ENCODE measurements at regions not wholly inside any gene's neighbourhood (a gene's known extent, or its start where the extent isn't known, plus 50 kb on each side); places are given as distances from the start of the nearest gene placed in this dataset.

DNA sequence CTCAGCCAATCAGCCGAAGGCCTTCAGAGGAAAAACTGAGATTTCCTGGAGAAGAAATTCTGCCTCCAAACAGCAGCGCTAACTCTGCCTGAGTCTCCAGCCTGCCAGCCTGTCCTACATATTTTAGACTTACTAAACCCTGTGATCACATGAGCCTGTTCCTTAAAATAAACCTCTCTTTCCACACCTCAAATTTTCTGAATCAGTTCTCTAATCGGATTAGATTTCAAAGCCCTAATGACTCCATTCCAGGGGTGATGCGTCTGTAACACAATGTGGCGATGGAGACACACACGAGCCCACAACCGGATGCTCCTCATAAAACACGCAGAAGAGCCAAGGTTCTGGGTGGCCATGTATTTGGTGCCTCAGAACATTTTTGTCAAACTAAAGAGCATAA is 1371.2 kb downstream of the BRD1 start:
- DNase-seq (ENCODE audit: low read depth in 3 of 3): no peak

DNA sequence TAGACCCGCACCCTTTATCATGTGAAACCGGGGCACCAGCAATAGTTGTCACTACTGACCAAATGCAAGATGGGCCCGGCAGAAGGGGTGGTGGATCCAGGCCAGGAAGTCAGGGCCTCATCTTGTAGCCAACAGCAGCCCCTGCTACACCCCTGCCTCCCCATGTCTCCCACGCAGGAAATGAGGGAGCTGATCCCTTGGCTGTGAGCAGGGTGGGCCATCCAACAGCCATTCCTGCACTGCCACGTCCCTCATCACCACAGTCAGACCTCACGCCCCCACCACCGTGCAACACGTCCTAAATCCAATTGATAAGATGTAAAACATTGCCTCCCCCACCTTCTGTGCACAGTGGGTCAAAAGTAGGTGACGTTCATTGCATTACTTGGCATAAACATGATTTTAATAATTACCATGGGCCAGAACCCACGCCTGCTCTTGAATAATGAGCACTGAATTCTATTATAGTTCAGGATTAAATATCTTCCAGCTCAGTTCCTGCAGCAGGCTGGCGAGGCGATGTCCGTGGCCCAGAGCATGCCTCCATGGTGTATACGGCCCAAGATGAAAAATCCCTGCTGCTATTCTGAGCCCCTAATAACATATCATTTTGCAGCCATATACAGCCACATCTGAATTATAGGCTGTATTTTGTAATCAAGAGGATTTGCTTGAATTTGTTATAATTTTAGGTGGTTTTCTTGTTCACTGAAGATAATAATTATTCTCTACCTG is 1373.8 kb downstream of the BRD1 start:
- DNase-seq (ENCODE audit: low read depth in 3 of 3): no peak

DNA sequence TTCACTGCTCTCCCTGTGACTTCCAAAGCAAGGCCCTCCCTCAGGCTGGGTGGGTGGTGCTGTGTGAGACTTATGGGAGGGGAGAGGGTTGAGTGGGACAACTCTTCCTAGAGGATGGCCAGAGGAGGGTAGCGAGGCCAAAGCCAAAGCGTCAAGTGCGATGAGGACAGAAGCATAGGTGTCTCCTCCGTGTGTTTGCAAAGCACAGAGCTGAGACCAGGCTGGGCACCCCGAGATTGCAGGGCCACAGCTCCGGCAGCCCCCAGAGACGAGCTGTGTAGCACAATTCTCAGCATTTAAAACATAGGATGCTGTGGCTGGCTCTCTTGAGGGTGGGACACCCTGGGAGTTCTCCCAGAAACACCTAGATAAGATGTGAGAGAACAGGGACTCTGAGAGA is 1374.5 kb downstream of the BRD1 start:
- DNase-seq (ENCODE audit: low read depth in 3 of 3): no peak

DNA sequence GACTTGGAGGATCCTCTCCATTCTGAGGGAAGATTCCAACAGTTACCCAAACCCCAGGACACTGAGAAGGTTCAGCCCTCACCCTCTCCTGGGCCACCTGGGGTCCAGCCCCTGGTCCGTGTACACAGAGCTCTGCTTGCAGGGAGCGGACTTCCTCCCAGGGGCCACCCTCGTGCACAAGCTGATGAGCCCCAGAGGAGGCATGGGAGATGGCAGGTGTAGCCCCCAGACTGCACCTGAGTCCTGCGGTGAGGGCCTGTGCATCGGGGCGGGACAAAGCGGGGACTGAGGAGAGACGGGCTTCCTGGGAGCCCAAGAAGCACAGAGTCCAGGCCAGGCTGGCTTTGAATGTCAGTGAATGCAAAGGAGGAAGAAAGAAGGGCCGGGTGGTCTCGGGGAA is 1374.9 kb downstream of the BRD1 start:
- DNase-seq (ENCODE audit: low read depth in 3 of 3): no peak

DNA sequence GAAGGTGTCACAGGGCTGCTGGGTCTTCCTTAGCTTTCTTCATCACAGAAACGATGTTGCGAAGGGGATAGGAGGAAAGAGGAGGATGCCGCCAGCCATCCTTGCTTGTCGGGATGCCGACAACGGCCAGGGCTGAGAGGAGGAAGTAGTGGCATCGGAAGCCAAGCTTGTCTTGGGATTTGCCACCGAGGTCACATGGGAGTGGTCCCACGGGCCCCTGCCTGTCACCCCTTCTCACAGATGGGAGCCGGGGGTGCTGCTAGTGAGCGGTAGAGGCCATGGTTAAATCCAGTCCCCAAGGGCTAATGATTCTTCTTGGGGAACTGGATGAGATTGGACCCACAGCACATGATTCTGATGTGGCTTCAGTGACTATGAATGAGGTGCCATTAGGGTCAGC is 1375.8 kb downstream of the BRD1 start:
- DNase-seq (ENCODE audit: low read depth in 3 of 3): no peak

DNA sequence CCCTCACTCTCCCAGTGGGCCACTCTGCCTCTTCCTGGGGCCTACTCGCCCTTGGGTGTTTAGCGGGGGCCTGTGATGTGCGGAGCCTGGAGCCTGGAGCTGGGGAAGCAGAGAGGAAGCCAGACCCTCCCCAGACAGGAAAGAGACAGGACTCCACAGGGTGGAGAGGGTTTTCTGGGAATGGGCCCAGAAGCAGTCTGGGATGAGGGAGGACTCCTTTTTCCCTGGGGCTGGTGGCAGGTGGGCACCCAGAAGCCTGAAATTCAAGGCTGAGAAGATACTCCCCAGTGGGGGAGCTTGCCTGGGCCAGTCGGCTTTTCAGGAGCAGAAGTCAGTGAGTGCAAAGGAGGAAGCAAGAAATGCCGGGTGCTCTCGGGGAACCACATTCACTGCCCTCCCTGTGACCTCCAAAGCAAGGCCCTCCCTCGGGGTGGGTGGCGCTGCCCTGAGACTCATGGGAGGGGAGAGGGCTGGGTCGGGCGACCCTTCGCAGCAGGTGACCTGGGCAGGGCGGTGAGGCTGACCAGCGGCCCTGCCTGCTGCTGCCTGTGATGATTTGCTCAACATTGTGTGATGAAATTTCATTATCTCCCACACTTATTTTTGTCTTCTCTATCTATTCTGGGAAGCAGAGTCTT is 1377.4 kb downstream of the BRD1 start:
- no peak for DNase-seq (ENCODE audit: low read depth in 3 of 3)

DNA sequence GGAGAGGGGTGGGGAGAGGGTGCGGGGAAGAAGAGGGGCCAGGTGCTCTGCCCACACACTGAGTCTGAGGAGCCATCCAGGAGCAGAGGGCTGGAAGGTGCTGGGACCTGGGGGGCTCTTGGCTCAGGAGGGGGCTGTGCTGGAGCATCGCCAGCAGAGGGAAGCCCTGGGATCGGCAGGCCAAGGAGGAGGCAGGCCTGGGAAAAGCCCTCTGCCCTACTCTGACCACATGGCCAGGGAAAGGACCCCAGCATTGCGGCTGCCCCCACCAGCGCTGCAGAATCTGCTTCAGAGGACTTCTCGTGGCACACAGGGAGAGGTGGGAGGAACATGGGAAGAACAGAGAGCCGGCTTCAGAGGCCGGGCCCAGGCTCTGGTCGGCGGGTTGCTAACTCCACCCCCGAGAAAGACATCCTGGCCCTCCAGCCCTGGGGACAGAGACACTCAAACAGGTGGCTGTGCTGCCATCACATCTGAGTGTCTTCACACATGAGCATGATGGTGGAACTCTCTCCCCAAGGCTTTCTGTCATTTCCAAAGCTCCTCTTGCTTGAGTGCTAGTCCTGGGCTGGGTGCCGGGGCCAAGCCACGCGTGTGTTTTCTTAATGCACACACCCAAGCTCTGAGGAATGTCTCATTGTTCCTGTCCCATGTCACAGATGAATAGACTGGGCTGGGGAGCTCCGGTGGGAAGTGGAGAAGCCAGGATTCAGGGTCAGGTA is 1378.0 kb downstream of the BRD1 start:
- no peak for DNase-seq (ENCODE audit: low read depth in 3 of 3)

DNA sequence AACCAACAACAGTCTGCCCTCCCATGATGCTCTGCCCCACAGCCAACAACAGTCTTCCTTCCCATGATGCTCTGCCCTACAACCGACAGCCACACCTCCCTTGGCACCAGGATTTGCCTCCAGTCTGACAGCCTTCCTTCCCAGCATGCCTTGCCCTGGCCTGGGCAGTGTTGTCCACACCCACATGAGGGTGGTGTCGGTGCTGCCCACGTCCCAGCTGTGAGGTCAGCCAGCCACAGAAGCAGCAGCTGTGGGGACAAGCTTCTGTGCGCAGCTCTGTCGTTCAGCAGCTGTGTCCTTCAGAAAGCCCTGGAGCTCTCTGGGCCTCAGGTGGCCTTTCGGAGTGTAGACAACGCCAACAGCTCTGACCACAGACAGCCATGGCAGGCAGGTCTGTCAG is 1378.9 kb downstream of the BRD1 start:
- DNase-seq (ENCODE audit: low read depth in 3 of 3): no peak

DNA sequence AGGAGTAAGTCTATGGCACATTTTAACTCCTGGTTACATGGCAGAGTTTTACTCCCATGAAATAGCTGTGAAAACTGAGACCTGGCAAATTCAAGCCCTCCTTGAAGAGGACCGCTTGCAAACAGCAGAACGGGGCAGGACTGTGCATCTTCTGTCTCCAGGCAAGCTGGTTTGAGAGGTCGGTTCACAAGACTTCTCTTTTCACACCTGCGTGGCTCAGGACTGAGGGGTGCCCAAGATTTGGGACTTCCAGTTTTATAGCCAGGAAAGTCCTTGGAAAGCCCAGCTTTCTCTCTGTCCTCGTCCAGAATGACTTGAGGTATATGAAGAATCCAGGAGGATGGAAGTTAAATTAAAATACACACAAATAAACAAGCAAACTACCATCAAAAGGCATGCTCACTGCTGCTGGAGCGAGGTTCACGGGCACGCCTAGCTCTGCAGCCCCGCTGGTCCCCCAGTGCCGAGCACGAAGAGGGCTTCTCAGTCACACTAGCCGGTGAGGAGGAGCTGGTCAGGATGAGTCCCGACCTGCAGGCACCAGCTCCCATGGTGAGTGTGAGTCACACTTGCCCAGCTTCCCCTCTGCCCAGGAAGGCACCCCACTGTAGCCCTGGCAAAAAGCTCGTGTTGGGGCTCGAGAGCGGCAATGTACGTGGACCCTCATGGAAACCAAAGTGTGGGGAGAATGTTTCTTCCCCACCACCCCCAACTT is 1382.4 kb downstream of the BRD1 start:
- no peak for DNase-seq (ENCODE audit: low read depth in 3 of 3)

DNA sequence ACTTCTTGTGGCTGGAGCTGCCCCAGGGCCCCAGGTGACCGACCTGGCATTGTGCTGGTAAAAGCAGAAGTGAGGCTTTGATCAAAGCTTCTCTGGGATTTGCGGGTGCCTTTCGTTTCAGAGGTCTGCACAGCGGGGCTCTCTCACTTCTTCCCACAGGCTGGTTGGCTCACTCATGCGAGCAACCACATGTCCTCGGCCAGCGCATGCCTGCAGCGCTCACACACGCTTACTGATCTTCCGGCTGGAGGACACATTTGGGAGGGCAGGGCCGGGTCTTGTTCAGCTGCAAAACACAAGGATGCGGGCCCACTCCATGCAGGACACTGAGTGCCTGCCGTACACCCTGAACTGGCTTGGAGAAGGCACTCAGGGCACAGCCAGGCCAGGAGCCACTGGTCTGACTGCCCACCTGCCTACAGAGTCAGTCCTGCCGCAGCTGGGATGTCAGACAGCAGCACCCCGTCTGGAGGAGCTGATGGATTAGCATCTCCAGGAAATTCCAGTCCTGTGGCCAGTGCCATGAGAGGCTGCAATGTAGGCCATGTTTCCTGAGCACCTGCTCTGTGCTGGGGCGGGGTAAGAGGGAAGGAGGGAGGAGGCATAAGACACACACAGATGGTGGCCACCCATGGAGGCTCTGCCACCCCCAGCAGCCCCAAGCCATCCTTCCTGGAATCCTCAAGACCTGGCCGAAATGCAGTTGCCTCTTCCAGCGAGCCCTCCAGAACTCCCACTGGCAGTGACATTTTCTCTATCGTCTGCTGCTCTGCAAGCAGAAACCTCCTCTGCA is 1383.2 kb downstream of the BRD1 start:
- no peak for DNase-seq (ENCODE audit: low read depth in 3 of 3)

DNA sequence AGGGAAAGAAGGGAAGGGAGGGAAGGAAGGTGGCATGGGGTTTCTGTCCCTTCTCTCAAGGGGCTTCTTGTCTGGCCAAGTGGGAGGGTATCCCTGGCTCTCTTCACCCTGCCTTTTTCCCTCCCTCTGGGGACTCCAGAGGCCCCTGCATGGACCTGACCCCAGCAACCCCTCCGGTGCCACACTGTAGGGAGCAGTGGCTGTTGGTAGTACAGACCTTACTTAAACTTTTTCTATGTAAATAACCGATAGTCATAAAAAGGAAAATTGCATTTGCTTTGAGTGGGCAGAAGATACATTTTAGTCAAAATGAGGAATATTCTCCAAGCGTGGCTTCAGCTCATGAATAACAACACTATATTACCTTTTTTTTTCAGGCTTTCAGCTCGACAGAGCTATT is 1384.0 kb downstream of the BRD1 start:
- DNase-seq (ENCODE audit: low read depth in 3 of 3): no peak

DNA sequence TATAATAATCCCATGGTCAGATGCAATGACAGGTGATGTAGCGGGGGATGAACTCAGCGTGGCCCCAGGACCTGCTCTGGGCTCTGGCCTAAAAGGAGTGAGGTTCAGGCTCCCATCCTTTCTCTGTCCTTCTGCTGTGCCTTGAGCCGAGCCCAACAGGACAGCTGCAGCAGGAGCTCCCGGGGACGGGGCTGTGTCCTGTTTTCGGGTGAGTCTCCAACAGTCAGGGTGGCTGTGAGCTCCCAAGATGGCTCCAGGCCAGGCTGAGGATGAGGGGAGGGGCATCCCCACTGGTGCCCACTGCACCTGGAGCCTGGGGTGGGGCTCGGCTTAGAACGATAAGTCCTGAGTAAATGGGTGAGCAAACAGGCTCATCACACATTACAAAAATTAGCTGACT is 1385.0 kb downstream of the BRD1 start:
- no peak for DNase-seq (ENCODE audit: low read depth in 3 of 3)

DNA sequence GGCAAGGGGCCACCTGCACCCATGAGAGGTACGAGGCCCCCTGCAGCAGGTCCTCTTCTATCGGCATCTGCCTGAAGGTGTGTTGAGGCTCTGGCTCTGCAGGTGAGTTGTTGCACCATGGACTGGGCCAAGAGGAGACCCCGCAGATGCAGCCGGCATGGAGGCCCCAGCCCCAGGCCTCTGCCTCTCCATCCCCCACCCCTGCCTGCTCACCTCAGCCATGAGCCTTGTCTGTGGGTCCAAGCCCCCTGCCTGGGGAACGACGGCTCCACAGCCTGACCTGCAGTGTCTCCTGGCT is 1386.2 kb downstream of the BRD1 start:
- DNase-seq (ENCODE audit: low read depth in 3 of 3): no peak

DNA sequence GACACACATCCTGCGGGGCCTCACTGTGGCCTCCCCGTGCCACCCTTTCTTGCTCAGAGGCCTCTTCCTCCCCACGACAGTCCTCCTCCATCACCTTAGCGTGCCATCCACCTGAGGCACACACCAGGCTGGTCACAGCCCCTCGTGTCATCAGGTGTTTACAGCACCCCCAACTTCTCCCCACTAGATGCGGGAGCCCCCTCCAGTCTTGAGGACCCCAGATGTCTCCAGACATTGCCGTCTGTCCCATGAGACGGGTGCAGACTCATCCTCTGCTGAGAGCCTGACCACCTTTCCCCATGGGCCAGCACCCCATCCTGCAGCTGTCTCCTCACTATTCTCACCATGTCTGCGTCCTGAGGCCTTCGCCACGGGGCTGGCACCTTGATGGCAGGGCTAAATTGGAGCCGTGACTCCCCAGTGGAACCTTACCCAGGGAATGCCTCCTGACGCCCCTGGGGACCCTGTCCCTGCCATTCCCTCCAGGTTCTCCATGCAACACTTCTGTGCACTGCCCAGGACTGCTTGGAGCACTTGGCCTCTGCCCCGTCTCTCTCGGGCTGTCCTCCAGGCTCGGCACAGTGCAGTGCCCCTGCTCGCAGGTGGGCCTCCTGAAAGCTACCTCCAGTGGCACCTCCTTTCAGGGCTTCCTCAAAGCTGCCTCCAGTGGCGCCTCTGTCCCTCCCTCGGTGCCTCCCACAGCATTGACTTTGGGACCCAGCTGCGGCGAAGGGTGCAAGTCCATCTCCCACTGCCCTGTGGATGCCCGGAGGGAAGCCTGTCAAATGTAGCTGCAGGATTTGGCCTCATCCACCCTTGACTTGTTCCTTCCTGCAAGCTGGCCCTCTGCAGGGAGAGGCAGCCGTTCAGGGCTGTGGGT is 1386.8 kb downstream of the BRD1 start:
- no peak for DNase-seq (ENCODE audit: low read depth in 3 of 3)

DNA sequence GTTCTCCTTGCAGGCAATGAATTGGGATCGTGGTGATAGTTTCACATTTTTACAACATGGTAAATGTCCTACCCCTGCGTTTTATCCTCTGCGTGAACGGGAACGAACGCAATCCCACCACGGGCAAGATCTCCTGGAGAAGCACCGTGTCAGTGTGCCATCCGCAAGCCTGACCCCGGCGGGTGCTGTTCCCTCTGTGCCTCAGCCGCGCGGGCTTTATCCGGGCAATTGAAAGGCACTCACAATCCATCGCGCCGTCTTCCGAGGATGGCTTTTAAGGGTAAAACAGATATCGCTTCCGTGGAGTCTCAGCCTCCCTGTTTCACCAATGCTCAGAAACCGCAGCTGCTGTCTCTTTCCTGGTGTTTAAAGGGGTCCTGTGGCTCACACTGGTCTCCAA is 1387.5 kb downstream of the BRD1 start:
- no peak for DNase-seq (ENCODE audit: low read depth in 3 of 3)

DNA sequence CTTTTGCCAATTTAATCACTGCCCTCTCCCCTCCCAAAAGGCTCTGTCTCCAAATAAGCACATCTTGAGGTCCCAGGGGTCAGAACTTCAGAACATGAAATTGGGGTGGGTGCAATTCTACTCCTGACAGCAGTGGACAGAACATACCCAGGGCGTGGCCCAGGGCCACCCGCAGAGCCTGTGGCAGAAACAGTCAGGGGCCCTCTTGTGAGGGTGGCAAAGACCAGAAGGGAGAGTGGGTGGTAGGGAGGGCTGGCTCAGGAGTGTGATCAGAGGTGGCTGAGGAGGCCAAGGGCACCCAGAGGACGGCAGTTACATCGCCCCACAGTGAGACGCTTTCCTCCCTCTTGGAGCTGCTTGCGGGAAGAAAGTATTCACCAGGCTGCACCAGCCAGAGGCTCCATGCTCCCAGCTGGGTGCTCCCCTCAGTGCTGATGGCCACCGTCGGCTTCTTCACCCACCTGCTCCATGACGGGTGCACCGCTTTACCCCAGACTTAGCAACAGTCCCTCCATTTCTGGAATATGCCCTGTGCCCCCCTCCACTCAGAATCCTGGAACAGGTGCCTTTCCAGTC is 1388.0 kb downstream of the BRD1 start:
- no peak for DNase-seq (ENCODE audit: low read depth in 3 of 3)

DNA sequence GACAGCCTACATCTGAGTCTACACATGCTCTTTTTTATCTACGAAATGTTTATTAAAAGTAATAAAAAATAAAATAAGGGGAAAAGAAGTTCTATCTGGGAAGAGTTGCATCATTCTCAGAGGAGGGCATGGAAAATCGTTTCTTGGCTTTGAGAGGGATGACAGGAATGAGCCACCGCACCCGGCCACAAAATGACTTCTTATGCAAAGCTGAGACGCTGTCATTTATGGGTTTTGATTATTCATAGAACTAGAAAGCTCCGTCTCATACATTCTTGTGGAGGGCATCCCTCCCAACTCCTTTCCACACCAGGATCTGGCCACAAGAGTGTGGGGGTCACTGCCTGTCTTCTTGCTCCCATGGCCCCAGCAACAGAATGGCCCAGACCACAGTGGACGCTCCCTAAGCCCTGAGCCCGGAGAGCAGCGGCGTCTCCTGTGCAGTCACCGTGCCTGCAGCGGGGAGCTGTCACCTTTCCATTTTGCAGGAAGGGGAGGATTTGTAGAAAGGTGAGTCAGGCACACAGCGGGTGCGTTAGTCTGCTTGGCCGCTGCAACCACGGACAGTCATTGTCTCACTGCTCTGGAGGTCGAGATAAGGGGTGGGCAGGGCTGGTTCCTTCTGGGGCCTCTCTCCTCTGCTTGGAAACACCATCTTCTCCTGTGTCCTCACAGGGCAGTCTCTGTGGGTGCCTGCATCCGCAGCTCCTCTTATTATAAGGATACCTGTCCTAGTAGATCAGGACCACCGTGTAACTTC is 1388.7 kb downstream of the BRD1 start:
- no peak for DNase-seq (ENCODE audit: low read depth in 3 of 3)

DNA sequence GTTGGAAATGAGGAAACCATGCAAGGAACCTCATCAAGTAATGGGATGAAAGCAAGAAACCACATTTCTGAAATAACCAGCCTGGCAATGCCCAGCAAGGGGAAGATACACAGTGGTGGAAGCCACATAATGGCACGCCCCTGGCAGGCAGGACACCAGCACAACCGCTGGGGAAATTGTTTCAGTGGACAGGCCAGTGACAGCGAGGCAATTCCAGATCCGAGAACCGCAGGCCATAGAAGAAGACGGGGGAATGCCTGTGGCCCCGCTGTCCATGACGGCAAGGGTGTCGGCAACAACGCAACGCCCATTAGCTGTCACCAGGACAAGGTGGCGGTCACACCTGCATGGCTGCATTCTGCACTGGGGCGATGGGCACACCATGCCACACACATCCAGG is 1389.6 kb downstream of the BRD1 start:
- DNase-seq (ENCODE audit: low read depth in 3 of 3): no peak

DNA sequence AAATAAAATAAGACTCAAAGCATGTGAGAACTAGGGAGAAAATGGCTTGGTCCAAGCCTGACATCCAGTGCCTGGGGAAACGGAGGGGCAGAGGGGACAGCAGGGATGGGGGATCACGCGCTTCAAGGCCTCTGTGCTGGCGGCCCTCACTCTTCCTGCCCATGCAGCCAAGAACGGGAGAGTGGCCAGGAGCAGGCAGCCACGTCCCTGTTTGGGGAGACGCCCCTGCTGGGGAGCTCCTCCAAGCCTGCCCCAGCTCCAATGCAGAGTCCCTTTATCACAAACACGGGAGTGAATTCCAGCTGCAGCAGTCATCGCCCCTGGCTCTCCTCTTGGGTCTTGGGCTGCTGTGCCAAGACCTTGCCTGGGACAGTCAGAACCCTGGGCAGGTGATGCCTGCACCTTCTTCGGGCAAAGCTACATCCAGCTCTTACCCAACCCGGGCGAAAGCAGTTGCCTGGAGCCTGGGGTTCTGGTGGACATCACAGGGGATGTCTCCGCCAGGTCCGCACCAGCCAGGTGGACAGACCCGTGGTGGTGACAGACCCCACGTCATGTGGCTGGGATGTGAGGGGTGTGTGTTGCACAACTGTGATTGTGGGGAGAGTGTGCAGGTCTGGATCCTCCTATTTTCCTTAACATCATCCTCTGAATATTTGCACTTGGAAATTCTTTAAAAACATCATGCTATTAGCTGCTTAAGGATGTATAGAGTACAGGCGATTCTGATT is 1391.3 kb downstream of the BRD1 start:
- no peak for DNase-seq (ENCODE audit: low read depth in 3 of 3)

Data from stimulated activated CD4-positive, alpha-beta T cell treated with anti-CD3 and anti-CD28 coated beads, TNF-alpha, amount 100 ng/mL, for 48 hours (primary cell).